ENCODE measurements at regions not wholly inside any gene's neighbourhood (a gene's known extent, or its start where the extent isn't known, plus 50 kb on each side); places are given as distances from the start of the nearest gene placed in this dataset.

- TF ChIP-seq CTCF (conservative IDR thresholded peaks at IDR 0.05; ENCODE audit: low read length) (no peak), EZH2phosphoT487 (IDR thresholded peaks at IDR 0.05; ENCODE audit: borderline replicate concordance, low read depth, low read length) (no peak)
These were observed 67.3 kb upstream of the SGCD start for GRCh38 chr5:156259618-156260017.
